Duodenal mucosa (tissue), 2 donors: ENCODE measurements at regions not wholly inside any gene's neighbourhood (a gene's known extent, or its start where the extent isn't known, plus 50 kb on each side); places are given as distances from the start of the nearest gene placed in this dataset.

ENCODE experiments used
- H3K27ac ChIP-seq: one replicate; pipeline ENCODE4 v1.7.0; 2013; ENCODE audit warnings: low read depth, low read length
- H3K27me3 ChIP-seq, 2 donors: one replicate each; pipeline ENCODE4 v1.7.0; 2013; ENCODE audit warnings: low read length in 2 of 2, control low read depth in 1 of 2; ENCODE audit not compliant: insufficient read depth in 2 of 2, control insufficient read depth in 1 of 2
- H3K36me3 ChIP-seq, 2 donors: one replicate each; pipeline ENCODE4 v1.7.0; 2013; ENCODE audit warnings: low read length in 2 of 2, control low read depth in 1 of 2; ENCODE audit not compliant: insufficient read depth in 2 of 2, control insufficient read depth in 1 of 2
- H3K4me1 ChIP-seq, 2 donors: one replicate each; pipeline ENCODE4 v1.7.0; 2013; ENCODE audit warnings: low read length in 2 of 2, control low read depth in 1 of 2; ENCODE audit not compliant: insufficient read depth in 2 of 2, control insufficient read depth in 1 of 2
- H3K4me3 ChIP-seq, 2 donors: one replicate each; pipeline ENCODE4 v1.7.0; 2013; ENCODE audit warnings: low read length in 2 of 2, low read depth in 1 of 2
- H3K9ac ChIP-seq, 2 donors: one replicate each; pipeline ENCODE4 v1.7.0; 2013; ENCODE audit warnings: low read length in 2 of 2, low read depth in 1 of 2
- H3K9me3 ChIP-seq, 2 donors: one replicate each; pipeline ENCODE4 v1.7.0; 2013; ENCODE audit warnings: low read length in 2 of 2, control low read depth in 1 of 2; ENCODE audit not compliant: control insufficient read depth in 1 of 2

- no peaks in the 10 kb centered on the region for H3K4me1 ChIP-seq
- H3K27ac ChIP-seq: no peak overlapping the region
- H3K27me3 ChIP-seq: no peaks in the 10 kb centered on the region
- H3K36me3 ChIP-seq: no peaks in the 10 kb centered on the region
- no peaks in the 10 kb centered on the region for H3K9me3 ChIP-seq
- no peak overlapping the region for H3K4me3 ChIP-seq
- no peak overlapping the region for H3K9ac ChIP-seq
Observed at GRCh38 chr21:28641731-28642130, 350.9 kb downstream of the LTN1 start.

DNA sequence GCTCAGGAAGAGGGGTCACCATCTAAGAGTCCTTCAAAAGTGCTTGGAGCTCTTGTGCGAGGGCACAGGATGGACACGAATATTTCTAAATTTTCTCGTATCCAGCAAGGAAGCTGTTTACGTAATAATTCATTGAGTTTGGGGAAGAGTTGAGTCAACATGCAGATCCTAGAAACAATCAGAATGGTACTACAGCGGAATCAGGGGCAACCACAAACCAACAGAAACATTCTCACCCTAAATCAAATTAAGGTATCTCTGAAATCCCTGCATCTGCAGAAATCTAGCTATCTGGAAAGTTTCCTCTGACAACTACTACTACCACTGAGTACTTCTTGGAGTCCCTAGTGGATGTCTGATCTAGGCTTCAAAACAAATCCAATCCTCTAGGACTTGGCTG lies 352.4 kb downstream of the LTN1 start:
- Histone ChIP-seq H3K4me3 (no peak overlapping the region), H3K36me3 (no peaks in the 10 kb centered on the region), H3K27ac (no peak overlapping the region), H3K9ac (no peak overlapping the region), H3K27me3 (no peaks in the 10 kb centered on the region), H3K9me3 (no peaks in the 10 kb centered on the region), H3K4me1 (no peaks in the 10 kb centered on the region)

DNA sequence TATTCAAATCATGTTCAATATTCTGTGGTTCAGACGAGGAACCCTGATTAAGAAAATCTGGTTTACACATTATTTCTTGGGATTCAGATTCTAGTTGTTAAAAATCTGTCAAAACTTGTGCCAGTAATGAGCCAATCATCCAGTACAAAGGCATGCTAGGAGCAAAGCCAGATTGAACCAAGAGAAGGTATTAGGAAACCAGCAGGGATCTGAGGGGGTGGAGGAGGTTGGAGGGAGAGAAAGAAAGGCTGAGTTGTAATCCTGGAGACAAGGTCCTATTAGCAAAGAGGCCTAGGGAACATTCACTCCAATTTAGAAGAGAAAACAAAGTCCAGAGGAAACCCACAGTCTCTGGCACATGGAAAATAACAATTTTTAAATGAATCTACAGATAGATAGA lies 352.9 kb downstream of the LTN1 start:
- H3K9ac ChIP-seq: no peak overlapping the region
- H3K4me3 ChIP-seq: no peak overlapping the region
- no peak overlapping the region for H3K27ac ChIP-seq
- no peaks in the 10 kb centered on the region for H3K27me3 ChIP-seq
- no peaks in the 10 kb centered on the region for H3K4me1 ChIP-seq
- H3K36me3 ChIP-seq: no peaks in the 10 kb centered on the region
- no peaks in the 10 kb centered on the region for H3K9me3 ChIP-seq

DNA sequence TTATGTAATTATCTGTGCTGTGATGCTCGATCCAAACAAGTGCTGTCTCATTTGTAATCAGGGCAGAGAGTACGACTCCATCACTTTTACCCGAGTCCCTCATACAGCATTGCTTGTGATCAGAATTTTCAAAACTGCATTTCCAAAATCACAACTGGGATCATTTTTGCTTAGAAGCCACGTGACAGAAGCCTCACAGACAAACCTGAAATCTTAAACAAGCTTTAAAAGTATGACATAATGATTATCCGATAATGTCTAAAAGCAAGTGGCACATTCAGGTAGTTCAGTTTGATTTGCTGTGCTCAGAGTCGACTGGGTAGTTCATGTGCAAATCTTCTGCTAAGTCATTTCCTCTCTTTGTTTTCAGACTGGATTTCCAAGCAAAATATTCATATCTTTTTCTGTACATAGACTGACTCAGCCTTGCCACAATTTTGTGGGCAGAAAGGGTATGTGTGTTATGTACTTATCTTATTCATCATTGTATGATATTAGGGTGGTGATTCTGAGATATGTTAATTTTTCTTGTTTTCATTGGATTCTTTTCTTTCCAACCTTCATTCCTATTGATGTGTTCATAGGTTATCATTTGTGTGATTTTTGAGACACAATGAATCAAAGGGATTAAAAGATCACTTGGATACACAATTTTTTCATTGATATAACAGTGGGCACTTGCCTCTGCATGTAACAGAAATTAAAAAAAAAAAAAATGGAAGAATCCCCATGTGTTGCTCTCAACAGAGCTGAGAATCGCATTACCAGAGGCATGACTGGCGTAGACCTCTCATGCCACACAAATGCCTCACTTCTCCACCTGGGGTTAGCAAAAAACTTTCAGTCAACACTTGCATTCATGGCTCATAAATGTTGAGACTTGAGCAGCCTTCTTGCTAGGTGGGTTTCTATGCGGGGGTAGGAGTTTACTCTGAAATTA lies 355.7 kb downstream of the LTN1 start:
- H3K4me3 ChIP-seq: no peak overlapping the region
- no peaks in the 10 kb centered on the region for H3K9me3 ChIP-seq
- H3K36me3 ChIP-seq: no peaks in the 10 kb centered on the region
- no peaks in the 10 kb centered on the region for H3K4me1 ChIP-seq
- no peak overlapping the region for H3K27ac ChIP-seq
- no peak overlapping the region for H3K9ac ChIP-seq
- no peaks in the 10 kb centered on the region for H3K27me3 ChIP-seq

DNA sequence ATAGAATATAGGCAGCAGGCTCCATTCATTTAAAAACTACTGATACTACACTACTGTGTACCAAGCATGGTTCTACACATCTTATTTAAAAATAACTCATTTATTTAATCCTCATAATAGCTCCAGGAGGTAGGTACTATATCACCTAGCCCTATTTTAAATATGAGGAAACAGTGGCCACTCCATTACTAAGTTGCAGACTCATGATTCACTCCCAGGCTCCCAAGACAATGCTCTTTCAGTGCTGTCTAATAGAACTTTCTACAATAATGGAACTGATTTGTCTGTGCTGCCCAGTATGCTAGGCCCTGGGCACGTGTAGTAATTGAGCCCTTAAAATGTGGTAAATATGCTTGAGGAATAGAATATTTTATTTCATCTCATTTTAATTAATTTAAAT lies 357.1 kb downstream of the LTN1 start:
- Histone ChIP-seq H3K27ac (no peak overlapping the region), H3K9me3 (no peaks in the 10 kb centered on the region)

DNA sequence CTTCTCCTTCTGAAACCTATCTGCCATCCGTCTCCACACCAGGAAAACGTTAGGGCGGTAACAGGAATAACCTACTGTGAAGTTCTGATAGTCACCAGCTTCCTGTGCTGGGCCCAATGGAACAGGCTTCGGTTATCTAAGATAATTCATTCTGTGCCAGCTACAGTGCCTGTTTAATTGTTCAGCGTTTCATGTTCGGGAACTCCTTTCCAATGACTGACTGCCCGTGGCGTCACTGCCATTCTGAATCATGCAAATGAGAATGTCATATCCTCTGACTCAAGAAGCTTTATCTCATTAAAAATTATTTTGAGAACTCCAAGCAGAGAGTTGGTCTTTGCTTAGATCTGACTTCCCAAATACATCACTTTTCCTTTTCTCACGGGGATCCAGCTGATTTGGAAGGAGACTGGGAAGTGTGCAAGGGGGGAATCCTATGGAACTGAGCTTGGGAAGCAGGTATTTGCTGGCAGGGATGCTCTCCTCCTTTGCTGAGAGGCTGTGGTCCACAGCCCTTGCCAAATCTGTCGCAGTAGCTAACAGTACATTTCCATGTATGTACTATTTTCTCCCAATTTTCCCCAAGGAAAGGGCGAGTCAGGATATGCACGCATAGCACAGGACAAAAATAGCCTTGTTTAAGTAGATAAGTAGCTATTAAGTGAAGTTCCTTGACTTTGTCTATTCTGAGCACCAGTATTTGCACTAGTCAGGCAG lies 358.7 kb downstream of the LTN1 start:
- H3K9ac ChIP-seq: no peak overlapping the region
- H3K4me3 ChIP-seq: no peak overlapping the region
- no peak overlapping the region for H3K27ac ChIP-seq
- no peaks in the 10 kb centered on the region for H3K9me3 ChIP-seq
- no peaks in the 10 kb centered on the region for H3K4me1 ChIP-seq
- no peaks in the 10 kb centered on the region for H3K36me3 ChIP-seq
- no peaks in the 10 kb centered on the region for H3K27me3 ChIP-seq

More for the DNA sequence above, 357.1 kb downstream of the LTN1 start:
- H3K27me3 ChIP-seq: no peaks in the 10 kb centered on the region
- no peak overlapping the region for H3K4me3 ChIP-seq
- no peaks in the 10 kb centered on the region for H3K4me1 ChIP-seq
- H3K9ac ChIP-seq: no peak overlapping the region
- H3K36me3 ChIP-seq: no peaks in the 10 kb centered on the region

GRCh38 chr21:28632755-28633408 lies 359.8 kb downstream of the LTN1 start:
- Histone ChIP-seq H3K4me1 (no peaks in the 10 kb centered on the region), H3K36me3 (no peaks in the 10 kb centered on the region), H3K27ac (no peak overlapping the region), H3K27me3 (no peaks in the 10 kb centered on the region), H3K9ac (no peak overlapping the region), H3K4me3 (no peak overlapping the region), H3K9me3 (no peaks in the 10 kb centered on the region)

GRCh38 chr21:28627691-28628090 lies 365.0 kb downstream of the LTN1 start:
- Histone ChIP-seq H3K36me3 (no peaks in the 10 kb centered on the region), H3K27ac (no peak overlapping the region), H3K27me3 (no peaks in the 10 kb centered on the region), H3K4me1 (no peaks in the 10 kb centered on the region), H3K9me3 (peaks cover 0 to 5% of the 10 kb centered on the region in 2 donors), H3K9ac (no peak overlapping the region), H3K4me3 (no peak overlapping the region)

GRCh38 chr21:28627261-28627660 lies 365.4 kb downstream of the LTN1 start:
- peaks cover 0 to 5% of the 10 kb centered on the region in 2 donors for H3K9me3 ChIP-seq
- H3K9ac ChIP-seq: no peak overlapping the region
- no peak overlapping the region for H3K4me3 ChIP-seq
- H3K27ac ChIP-seq: no peak overlapping the region
- H3K27me3 ChIP-seq: no peaks in the 10 kb centered on the region
- no peaks in the 10 kb centered on the region for H3K36me3 ChIP-seq
- no peaks in the 10 kb centered on the region for H3K4me1 ChIP-seq

GRCh38 chr21:28624626-28625025 lies 368.1 kb downstream of the LTN1 start:
- Histone ChIP-seq H3K9ac (no peak overlapping the region), H3K36me3 (no peaks in the 10 kb centered on the region), H3K9me3 (peaks cover 0 to 5% of the 10 kb centered on the region in 2 donors), H3K27me3 (no peaks in the 10 kb centered on the region), H3K4me3 (no peak overlapping the region), H3K27ac (no peak overlapping the region), H3K4me1 (no peaks in the 10 kb centered on the region)
